GM21447 (cell line): ENCODE measurements at regions not wholly inside any gene's neighbourhood (a gene's known extent, or its start where the extent isn't known, plus 50 kb on each side); places are given as distances from the start of the nearest gene placed in this dataset.
"Not testable (repeated sequence)": the region's sequence is repeated elsewhere in the genome, so short reads cannot be mapped to it uniquely, and the experiment has no call there.

ENCODE experiments used
- ATAC-seq: cut with Tn5 transposase; IDR thresholded peaks from one replicate; pipeline ENCODE4 v1.9.1; 2021; ENCODE audit not compliant: unreplicated experiment

DNA sequence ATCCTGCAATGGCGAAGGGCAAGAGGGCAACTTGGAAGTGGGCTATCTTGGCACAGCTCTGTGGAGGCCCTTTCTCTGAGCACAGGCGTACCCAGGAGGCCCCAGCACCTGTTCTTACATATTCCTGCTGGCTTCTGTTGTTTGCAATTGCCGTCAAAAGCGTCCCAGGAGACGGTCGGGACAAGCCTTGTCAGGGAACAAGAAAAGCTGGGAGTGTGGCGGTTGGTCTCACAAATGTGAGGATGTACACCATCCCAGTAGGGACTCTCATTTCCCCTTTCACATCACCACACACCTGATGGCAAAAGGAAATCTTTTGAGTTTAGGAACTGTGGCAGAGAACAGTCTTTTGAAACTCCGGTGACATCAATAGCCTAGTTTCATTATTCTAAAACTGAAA is 94.7 kb upstream of the EFEMP1 start:
- ATAC-seq, result no peak

DNA sequence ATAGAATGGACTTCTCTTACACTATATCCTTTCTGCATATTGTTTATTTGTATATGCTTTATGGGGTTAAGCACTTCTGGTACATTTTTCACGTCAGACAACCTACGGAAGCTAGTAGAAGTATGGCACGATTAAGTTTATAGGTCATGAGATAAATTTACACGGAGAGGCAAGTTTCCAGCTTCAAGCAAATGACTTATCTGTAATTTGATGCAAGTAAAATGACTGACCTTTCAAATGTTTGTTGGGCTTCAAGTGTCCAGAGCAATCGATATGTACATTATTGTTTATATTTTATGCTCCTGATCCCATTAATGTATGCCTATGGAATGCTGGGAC is 97.5 kb upstream of the EFEMP1 start:
- ATAC-seq, result no peak

DNA sequence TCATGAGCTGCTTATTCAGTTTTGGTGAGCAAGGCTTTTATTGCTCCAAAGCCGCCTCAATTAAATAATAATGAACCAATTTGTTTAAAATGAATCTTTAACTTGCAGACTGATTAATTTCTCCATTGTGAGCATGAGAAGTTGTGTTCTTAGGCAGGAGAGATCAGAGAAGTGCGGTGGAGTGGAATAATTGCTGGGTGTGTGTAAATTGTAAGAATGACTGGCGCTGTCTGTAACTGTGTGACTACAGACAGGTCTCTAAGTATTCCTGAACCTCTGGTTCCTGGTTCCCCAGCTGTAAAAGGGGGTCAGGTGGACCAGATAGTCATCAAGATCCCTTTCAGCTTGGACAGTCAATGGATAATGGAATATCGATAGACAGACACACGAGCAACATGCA is 98.0 kb upstream of the EFEMP1 start:
- no peak for ATAC-seq

DNA sequence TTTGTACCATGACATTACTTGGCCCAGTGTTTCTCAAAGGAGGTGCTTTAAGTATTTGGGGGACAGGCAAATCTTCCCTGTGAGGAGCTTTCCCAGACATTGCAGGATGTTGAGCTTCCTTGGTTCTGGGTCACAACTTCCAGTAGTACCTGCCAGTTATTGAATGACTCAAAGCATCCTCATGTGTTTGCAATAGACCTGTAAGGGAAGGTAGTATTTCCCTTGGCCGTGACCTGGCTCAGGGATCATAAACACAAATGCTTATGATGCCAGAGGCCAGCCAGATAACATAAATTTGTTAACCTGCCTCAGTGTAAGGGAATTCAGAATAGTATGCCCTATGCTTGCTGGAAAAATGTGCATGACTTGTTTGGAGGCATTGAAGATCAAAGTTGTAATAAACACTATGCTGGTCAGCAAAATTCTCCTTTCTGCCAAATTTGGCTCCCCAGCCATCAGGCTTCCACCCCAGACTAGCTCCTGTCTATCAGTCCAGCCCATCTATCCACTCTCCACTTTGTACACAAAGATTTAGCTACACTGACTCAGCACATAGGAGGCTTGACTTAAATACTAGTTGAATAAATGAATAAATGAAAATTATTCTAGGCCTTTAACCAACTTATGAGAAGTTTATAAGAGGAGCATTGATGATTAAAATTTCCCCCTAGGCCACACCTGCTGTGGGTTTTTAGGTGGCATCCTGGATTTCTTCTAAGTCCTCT is 102.0 kb upstream of the EFEMP1 start:
- ATAC-seq, result no peak

DNA sequence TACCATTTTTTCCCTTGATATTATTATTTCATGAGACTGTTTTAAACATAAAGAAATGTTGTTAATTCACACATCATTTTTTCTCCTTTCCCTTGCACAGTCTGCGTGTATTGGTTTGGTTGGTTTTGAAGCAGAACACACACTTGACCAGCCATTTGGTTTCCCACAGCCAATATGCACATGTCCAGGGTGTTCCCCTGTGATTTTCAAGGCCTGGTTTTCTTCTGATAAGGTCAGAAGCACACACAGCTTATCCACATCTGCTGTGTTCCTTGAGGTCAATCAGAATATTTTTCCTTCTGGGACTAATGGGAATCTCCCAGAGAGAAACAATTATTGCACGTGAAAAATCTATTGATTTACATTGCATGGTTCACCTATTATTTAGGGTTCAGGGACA is 103.2 kb upstream of the EFEMP1 start:
- ATAC-seq, result no peak

DNA sequence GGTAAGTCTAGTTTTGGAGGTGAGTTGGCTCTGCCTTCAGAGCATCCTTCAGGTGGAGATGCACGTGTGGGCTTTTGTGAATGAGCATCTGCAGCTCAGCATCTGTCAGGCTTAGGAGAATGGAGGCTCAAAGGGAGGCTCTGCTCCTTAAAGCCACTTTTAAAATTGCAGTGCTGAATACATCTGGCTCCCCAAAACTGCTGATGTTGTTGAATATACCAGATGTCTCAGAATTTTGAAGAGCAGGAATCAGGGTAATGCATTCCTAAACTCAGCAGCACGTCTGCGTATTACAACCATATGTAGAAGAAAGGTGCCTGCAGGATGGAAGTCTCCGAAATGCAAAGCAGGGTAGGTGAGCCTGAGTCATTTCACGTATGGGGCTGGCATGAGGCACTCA is 106.5 kb upstream of the EFEMP1 start:
- no peak for ATAC-seq

DNA sequence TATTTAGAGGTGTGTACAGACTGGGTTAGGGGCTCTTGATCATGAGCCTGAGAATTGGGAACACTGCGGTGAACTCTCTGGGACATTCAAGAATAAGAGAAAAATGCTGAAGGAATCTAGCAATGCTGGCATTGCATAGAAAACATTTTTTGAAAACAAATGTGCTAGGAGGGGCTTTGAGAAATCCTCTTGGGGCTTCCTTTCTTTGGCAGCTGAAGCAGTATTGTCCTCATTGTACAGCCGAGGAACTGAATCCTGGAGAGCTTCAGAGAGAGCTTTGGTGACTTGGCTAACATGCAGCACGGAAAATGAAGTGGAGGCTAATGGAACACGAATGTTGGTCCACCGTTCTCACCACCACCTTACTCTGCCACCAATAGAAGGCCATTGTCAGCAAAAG is 107.3 kb upstream of the EFEMP1 start:
- no peak for ATAC-seq

DNA sequence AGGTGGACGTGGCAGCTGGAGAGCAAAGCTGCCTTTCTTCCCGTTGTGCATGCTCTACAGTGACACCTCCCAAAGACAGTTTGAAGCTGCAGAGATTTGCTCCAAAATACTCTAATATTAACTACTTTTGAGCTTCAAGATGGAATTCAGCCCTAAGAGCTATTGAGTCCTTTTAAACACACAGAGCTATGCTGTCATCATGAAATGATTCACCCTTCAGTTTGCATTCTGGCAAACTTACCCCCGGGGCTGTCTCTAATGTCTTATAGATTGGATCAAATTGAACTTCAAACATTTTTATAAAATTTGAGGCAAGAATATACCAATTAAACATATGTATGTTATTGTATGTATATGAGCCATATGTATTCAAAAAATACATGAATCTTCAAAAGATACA is 110.7 kb upstream of the EFEMP1 start:
- no peak for ATAC-seq

DNA sequence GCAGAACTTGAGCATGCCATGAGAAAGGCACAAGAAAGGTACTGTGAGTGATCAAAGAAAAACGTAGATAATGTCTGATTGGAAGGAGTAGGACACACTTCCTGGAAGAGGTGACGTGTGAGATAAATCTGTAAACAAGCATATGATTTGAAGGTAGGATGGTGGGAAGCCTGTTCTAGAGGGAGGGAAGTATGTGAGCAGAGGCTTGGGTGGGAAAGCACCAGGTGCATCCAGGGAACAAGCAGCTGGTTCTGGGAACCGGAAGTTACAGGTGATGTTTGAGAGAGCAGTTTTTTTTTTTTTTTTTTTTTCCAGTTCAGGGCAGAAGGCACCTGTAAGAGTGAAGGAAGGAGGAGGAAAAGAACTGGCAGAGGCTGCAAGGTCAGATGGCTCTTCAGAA is 116.6 kb upstream of the EFEMP1 start:
- ATAC-seq, result no peak

DNA sequence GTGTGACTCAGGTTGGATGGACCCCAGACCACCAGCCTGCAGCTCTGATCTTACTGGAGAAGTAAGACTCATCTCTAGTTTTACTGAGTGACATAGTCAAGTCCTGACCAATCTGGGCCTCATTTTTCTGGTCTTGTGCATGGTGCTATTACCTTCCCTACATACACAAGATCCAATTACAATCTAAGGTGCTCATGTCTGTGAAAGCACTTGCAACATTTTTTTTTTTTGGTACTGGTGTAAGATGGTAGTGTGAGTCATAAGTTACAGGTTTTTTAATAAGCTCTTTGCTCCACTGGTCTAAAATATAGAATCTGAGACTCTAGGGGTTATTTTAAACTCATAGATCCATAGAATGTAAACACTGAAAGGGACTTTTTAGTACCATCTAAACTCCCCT is 117.3 kb upstream of the EFEMP1 start:
- ATAC-seq, result no peak

DNA sequence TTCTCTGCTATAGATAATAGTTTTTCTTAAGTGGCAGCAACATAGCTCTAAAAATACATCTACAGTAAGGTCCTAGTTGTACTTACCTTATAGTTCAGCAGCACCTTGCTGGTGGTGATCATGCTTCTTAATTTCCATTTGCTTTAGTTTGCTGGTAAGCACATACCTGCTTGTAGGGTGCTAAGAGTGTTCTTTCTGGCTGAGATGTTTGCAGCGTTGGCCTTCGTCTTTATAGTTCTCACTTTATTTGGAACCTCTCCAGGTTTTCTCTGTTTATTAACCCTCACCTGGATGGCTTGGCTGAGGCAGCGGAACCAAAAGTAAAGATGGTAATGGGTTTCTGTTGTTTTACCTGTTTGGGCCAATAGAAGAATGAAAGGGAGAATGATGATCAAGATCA is 123.6 kb upstream of the EFEMP1 start:
- no peak for ATAC-seq

DNA sequence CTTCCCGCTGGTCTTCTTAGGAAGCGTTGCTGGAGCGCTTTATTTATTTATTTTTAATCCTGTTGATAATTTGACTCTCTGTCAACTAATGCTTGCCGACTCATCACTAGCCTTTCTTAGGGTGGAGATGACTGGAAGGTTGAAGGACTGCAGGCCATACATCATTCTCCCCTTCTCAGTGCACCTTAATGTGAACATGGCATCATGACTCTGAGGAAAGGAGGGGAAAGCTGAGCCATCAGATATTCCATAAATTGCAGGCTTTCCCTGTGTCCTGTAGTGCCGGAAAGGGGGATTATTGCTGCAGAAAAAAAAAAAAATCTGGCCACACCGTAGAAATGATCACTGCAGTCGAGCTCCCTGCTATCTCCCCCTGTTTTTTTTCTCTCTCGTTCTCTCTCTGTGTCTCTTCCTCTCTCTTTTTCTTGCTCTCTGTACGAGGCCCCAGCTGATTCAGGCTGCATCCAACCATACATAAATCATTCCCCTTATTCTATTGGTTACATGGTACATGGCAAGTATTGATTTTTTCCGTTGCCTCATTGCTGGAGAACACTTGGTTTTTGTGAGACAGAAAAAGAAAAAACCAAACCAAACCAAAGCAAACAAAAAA is 125.8 kb upstream of the EFEMP1 start:
- ATAC-seq, result no peak

DNA sequence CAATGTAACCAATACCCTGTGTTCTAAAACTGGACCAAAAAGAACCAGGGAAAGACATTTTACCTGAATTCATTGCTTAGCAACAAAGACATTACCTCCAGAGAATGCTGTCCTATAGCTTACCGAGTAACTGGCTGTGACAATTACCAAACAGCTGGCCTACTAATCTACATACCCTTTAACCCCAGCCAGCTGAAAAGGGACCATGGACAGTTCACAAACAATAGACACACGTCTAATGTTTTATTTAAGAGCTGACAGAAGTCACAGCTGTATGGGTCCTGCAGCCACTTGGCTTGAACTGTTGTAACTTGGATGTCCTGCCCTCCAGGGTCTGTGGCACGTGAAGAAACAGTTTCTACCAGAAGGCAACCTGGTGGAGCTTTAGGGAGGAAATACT is 130.1 kb upstream of the EFEMP1 start:
- ATAC-seq, result no peak

DNA sequence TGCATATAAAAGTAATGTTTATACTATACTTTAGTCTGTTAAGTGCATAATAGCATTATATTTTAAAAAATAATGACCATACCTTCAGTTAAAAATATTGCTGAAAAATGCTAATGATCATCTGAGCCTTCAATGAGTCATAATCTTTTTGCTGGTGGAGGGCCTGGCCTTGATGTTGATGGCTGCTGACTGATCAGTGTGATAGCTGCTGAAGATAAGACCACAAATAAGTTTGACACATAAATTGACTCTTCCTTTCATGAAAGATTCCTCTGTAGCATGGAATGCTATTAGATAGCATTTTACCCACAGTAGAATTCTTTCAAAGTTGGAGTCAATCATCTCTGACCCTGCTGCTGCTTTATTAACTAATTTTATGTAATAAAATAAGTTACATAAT is 128.4 kb upstream of the CCDC85A start:
- ATAC-seq, result no peak

DNA sequence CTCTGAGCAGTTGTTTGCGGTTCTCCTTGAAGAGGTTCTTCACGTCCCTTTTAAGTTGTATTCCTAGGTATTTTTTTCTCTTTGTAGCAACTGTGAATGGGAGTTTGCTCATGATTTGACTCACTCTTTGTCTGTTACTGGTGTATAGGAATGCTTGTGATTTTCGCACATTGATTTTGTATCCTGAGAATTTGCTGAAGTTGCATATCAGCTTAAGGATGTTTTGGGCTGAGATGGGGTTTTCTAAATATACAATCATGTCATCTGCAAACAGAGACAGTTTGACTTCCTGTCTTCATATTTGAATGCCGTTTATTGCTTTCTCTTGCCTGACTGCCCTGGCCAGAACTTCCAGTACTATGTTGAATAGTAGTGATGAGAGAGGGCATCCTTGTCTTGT is 122.5 kb upstream of the CCDC85A start:
- not testable (repeated sequence) for ATAC-seq

DNA sequence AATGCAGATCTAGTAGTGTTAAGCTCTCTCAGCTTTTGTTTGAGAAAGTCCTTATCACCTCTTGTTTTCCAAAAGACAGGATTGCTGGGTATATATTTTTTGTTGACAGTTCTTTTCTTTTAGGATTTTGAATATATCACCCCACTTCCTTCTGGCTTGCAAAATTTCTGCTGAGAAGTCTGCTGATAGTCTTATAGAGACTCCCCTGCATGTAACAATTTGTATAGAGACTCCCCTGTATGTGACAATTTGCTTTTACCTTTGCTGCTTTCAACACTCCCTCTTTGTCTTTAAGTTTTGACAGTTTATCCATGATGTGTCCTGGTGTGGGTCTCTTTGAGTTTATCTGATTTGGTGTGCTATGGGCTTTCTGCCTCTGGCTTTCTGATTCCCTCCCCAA is 115.0 kb upstream of the CCDC85A start:
- no peak for ATAC-seq

DNA sequence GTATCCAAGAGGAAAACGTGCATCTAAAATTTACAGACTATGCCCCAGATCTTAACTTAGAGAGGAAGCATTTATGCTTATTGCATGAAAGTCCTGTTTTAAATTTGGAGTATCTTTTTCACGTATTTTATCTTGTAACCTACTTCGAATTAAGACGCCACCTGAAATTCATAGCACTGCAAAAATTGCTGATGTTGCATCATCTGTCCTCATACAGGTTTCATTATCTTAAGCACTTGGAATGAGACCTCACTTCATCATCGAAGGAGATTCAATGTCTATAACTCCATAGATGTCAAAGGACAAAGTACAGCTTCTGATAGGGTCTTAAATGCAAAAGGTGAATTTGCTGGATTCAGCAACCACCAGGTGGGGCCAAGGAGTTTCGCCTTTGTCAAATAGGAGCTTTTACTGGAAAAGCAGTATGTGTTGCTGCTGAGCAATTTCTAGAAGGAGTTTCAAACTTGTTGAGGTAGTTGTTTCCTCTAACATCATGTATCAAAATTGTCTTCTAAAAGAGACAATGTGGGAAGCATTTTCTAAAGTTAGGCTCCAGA is 106.4 kb upstream of the CCDC85A start:
- ATAC-seq, result no peak

DNA sequence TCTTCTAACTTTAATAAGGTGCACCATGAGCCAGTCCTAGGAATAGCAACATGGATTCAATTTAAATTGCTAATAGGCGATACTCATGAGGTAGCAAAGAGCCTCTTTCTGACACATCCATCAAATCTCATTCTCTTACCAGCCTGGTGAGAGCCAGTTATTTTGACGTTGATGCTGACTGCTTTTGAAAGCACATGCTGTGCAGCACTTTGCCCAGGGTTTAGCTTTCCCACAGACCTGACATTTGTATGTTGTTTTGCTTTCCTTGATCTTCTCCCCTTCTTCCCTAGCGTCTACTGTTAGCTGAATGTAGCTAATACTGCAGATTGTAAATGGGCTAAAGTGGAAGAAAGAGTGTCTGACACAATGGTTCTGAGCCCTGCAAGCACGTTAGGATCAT is 101.1 kb upstream of the CCDC85A start:
- ATAC-seq, result no peak

DNA sequence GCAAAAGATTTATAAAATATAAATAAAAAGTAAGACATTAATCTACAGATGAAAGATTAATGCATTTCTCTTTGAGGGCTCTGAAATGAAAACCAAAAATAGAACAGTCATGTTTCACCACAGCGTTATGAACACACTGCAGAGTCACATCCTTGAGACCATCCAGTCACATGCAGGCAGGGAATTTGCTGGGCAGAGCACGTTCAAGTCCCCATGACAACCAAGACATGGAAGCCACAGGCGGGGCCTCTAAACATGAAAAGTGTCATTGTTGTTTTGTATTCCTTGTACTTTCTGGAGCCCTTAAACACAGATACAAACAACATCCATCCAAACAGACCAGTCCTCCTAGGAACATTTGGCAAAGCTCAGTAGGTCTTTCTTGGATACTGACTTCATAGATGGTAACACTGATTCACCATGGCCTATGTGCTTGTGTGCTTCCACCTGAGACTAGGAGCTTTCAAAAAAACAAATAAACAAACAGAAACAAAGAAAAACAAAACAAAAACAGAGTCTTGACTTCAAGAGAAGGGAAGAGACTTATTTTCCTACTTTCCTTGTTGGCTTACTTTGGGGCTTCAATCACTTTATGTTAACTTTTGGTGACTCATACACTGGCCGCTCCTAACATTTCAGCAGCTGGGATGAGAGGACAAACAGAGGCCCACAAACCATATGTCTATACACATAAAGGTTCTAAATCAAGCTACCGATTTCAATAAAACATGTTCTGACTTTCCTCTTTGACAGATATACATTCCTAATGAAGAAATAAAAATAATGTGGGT is 99.5 kb upstream of the CCDC85A start:
- ATAC-seq, result no peak

DNA sequence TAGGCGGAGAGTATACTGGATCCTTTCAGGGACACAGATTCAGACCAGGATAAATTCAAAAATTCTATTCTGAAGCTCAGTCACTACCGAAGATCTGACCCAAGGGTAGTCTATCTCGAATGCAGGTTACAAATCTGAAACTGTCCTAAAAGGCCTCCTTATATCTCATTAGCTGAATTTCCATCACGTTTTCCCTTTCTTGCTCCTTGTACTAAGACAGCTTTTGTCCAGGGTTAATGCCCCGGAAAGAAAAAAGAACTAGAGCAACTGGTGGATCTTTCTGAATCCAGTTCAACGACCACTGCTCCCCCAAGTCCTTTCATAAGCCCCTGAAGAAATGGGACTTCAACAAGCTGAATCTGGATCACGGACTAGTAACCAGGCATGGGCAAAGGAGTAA is 97.5 kb upstream of the CCDC85A start:
- no peak for ATAC-seq

DNA sequence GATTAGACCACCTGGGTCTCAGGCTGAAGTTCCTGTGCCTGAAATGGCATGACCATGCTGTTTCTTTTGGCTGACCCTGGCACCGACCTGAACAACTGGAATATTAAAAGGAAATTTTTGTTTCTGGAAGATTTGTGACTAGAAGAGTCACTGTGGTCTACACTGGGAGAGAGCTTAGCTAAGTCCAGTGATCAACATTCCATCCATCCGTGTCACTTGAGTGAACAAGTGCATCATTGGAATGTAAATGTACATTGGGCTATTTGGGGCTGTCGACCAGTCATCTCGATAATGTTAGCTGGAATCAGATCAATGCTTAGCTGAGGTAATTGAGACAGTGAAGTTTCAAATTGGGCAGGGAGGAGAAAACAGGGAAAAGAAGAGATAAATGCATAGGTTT is 95.4 kb upstream of the CCDC85A start:
- ATAC-seq, result no peak

DNA sequence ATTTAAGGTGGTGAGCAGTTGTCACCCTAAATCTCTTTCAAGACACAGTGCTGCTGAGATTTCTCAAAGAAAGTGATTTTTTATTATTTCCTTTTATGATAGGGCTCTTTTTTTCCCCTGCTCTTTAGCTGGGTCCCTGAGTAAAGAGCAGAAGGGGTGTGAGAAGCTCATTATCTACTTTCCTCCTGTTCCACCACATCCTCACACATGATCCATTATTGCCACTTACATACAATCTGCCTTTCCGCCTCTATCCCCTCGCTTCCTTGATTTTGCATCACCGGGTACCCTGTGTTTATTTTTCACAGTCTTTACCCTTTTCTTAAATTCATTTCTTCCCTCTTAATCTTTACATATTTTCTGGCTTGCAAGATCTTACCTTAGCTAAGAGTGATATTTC is 93.9 kb upstream of the CCDC85A start:
- no peak for ATAC-seq
